Epithelial cell of esophagus (primary cell): ENCODE measurements at regions not wholly inside any gene's neighbourhood (a gene's known extent, or its start where the extent isn't known, plus 50 kb on each side); places are given as distances from the start of the nearest gene placed in this dataset.

Source experiments
- DNase-seq: peaks from one replicate; pipeline ENCODE4 v3.0.0; 2010; ENCODE audit warnings: low read depth
- H3K4me3 ChIP-seq: 2 replicates; pipeline ENCODE4 v1.5.1; 2011; ENCODE audit warnings: mild to moderate bottlenecking, low read length, control low read depth
- CTCF ChIP-seq: IDR thresholded peaks from 2 replicates; pipeline ENCODE4 v1.5.1; 2011; ENCODE audit warnings: low read depth, mild to moderate bottlenecking, low read length, control low read depth, inconsistent platforms; ENCODE audit not compliant: insufficient read depth; ENCODE audit errors: missing control alignments

GRCh38 chr7:27299861-27300260, 57.3 kb downstream of the EVX1 start:
- H3K4me3 ChIP-seq: no peak overlapping the region
- no peak for DNase-seq
- no peak for TF ChIP-seq CTCF

GRCh38 chr7:27300421-27300820, 57.8 kb downstream of the EVX1 start:
- TF ChIP-seq CTCF: no peak
- DNase-seq: peak; percentile 11

GRCh38 chr7:27302590-27302989, 60.0 kb downstream of the EVX1 start:
- DNase-seq: peak; percentile 5
- peak; percentile 21 for TF ChIP-seq CTCF
- H3K4me3 ChIP-seq: no peak overlapping the region

More at GRCh38 chr7:27300421-27300820, 57.8 kb downstream of the EVX1 start:
- no peak overlapping the region for H3K4me3 ChIP-seq

- peak; percentile 90 for DNase-seq
- no peak for TF ChIP-seq CTCF
- no peak overlapping the region for H3K4me3 ChIP-seq
Observed at GRCh38 chr7:27303026-27303425, 60.4 kb downstream of the EVX1 start.

GRCh38 chr7:27305854-27306253, 63.3 kb downstream of the EVX1 start:
- no peak for TF ChIP-seq CTCF
- no peak for DNase-seq
- no peak overlapping the region for H3K4me3 ChIP-seq

- no peak overlapping the region for H3K4me3 ChIP-seq
- no peak for DNase-seq
- no peak for TF ChIP-seq CTCF
Observed at GRCh38 chr7:27312820-27313219, 70.2 kb downstream of the EVX1 start.

- TF ChIP-seq CTCF: no peak
- DNase-seq: peak; percentile 46
- no peak overlapping the region for H3K4me3 ChIP-seq
Observed at GRCh38 chr7:27314111-27314510, 71.5 kb downstream of the EVX1 start.
